8988T (cell line): ENCODE measurements at regions not wholly inside any gene's neighbourhood (a gene's known extent, or its start where the extent isn't known, plus 50 kb on each side); places are given as distances from the start of the nearest gene placed in this dataset.

ENCODE experiments used
- DNase-seq: peaks from one replicate; pipeline ENCODE4 v3.0.0; 2011

- no peak for DNase-seq
Observed at GRCh38 chr1:224486801-224487583, 52.4 kb upstream of the WDR26 start.

GRCh38 chr1:224488806-224489499 lies 54.4 kb upstream of the WDR26 start:
- DNase-seq, result no peak

GRCh38 chr1:224489534-224490365 lies 55.2 kb upstream of the WDR26 start:
- DNase-seq, result no peak

- no peak for DNase-seq
Observed at GRCh38 chr1:224490549-224491537, 56.2 kb upstream of the WDR26 start.

GRCh38 chr1:224492015-224492414 lies 57.4 kb upstream of the WDR26 start:
- DNase-seq, result no peak

GRCh38 chr1:224492632-224493031 lies 58.0 kb upstream of the WDR26 start:
- no peak for DNase-seq

DNA sequence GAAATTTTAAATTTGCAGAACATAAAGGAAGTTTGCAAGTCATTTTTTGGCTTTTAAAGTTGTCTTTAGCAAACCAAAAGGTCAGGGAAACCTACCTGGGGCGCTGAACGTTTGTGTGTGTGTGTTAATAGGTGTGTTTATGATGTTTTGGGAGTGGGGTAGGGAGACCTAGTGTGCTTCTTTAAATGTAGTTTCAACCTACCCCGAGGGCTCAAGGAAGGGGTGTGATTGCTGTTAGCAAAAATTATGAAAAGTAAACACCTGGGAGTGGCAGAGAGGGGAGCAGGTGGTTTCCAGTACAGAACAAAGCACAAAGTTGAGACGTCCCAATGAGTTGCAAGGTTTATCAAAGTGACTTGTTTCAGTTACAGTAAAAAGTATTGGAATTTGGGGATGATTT lies 58.7 kb upstream of the WDR26 start:
- no peak for DNase-seq

- no peak for DNase-seq
Observed at GRCh38 chr1:224494343-224494742, 59.7 kb upstream of the WDR26 start.

GRCh38 chr1:224495866-224496265 lies 61.3 kb upstream of the WDR26 start:
- DNase-seq, result no peak

DNA sequence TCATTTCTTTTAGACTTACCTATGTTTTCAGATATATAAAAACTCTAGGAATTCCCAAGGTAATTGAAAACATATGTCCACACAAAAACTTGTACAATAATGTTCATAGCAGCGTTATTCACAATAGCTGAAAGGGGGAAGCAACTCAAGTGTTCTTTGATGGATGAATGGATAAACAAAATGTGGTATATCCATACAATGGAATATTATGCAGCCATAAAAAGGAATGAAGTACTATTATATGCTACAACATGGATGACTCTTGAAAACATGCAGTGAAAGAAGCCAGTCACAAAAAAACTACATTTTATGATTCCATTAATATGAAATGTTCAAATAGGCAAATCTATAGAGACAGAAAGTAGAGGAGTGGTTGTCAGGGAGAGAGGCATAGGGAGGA lies 62.2 kb upstream of the WDR26 start:
- DNase-seq, result no peak

GRCh38 chr1:224497714-224498573 lies 63.3 kb upstream of the WDR26 start:
- no peak for DNase-seq

DNA sequence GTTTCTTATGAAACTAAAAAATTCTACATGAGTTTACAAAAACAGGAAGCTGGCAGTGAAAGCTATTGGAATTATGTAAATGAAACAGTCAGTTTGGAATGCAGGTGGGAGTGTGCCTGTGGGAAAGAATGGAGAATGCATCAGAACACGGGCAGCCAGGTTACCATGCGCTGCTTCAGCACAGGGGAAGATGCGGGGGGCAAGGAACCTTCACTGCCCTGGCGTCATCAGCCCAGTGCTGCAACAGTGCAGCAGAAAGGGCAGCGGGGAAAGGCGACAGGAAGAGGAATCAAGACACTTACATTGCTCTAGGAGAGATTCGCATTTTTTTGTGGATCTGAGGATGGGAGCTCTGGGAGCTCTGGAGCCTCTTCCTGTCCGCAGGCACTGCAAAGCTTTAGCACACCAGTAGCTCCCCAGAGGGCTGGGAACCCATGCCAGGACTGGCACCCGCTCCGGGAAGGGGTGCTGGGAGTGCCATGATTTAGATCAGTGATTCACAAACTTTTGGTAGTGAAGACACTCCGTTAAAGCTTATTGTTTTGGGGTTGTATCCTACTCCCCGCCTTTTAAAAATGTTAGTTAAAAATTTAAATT lies 64.1 kb upstream of the WDR26 start:
- peak; percentile 51 for DNase-seq

GRCh38 chr1:224499204-224499603 lies 64.6 kb upstream of the WDR26 start:
- no peak for DNase-seq

- no peak for DNase-seq
Observed at GRCh38 chr1:224500796-224501195, 66.2 kb upstream of the WDR26 start.

- no peak for DNase-seq
Observed at GRCh38 chr1:224501836-224502235, 67.2 kb upstream of the WDR26 start.

DNA sequence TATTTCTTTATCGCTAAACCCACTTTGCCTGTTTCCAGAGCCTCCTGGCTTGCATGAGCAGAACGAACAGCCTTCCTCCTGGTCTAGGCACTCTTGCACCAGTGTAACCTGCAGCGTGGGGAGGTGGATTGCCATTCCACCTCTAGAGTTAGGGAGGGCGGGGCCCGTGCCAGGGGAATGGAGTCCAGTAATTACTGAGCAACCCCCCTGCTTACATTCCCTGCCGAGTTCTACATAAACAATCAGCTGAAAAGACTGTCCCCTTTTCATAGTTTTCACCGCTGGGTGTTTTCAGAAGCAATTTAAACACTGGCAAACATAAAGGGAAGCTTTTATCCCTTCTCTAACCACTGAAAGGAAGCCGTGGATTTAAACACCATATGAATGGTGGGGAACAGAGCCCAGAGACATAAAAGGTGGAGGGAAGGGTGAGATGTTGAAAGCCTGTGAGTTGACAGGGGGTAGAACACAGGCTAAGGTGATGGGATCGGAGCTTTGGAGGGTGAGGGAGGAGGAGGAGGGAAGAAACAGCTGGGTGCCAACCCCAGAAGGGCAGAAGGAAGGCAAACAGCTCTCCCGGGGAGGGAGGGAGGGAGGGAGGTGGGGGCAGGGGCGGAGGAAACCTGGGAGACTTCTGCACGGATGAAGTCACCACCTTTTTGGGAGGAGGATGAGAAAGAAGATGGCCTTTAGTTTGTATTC lies 68.0 kb upstream of the WDR26 start:
- DNase-seq, result no peak

DNA sequence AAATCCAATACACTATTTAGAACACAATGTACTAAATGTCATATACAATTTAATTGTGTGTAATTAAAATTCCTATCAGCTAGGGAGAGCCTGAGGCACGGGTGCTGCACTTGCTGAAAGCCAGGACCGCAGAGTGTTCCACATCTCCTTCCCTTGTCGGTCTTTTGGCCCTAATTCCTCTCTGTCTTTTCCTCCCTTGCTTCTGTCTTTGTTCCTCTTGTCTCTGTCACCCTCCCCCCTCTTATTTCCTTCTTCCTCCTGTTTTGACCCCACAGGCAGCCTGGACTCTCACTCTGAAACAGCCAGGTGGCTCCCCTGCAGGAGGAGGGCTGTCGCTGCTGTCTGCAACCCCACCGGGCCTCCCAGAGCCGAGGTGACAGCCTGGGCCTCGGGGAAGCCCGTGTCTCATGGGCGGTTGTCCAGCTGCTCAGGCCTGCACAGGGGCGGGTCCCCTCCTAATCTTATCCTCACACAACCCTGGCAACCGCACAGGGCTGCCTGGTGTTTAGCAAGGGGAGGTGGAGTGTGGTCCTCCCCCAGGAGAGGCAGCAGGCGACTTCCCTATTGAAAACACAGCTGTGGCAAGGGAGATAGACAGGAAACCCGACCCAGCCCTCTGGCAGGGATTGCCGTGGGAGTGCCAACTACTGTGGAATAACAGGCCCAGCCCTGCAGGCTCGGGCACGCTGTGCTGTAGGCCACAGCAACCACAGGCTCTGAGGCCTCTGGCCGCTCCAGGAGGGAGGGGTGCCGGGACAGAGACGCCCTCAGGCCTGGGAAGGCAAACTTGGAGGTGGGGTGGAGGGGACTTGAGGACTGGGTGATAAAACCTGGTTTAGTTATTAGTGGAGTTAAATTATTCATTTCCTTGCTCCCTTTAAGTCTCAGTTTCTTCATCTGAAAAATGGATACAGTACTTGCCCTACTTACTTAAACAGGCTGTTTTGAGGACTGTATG lies 68.8 kb upstream of the WDR26 start:
- DNase-seq, result peak; percentile 88

- no peak for DNase-seq
Observed at GRCh38 chr1:224504297-224505041, 69.9 kb upstream of the WDR26 start.
